HS-27A (cell line): ENCODE measurements at regions not wholly inside any gene's neighbourhood (a gene's known extent, or its start where the extent isn't known, plus 50 kb on each side); places are given as distances from the start of the nearest gene placed in this dataset.
"Not testable (repeated sequence)": the region's sequence is repeated elsewhere in the genome, so short reads cannot be mapped to it uniquely, and the experiment has no call there.

ENCODE experiments used
- DNase-seq: peaks from one replicate; pipeline ENCODE4 v3.0.0-alpha.2; 2012; ENCODE audit warnings: low read depth, missing footprints

GRCh38 chr5:60444661-60445360, 255.2 kb downstream of the DEPDC1B start:
- DNase-seq, result no peak

- no peak for DNase-seq
Observed at GRCh38 chr5:60439552-60439951, 260.4 kb downstream of the DEPDC1B start.

GRCh38 chr5:60437308-60437707, 262.7 kb downstream of the DEPDC1B start:
- DNase-seq, result no peak

GRCh38 chr5:60436518-60436917, 263.4 kb downstream of the DEPDC1B start:
- DNase-seq, result no peak

GRCh38 chr5:60435808-60436207, 264.2 kb downstream of the DEPDC1B start:
- no peak for DNase-seq

GRCh38 chr5:60426189-60426588, 273.8 kb downstream of the DEPDC1B start:
- not testable (repeated sequence) for DNase-seq

GRCh38 chr5:60420773-60421172, 279.2 kb downstream of the DEPDC1B start:
- not testable (repeated sequence) for DNase-seq

GRCh38 chr5:60417500-60418181, 282.3 kb downstream of the DEPDC1B start:
- DNase-seq, result no peak

GRCh38 chr5:60415443-60415842, 284.5 kb downstream of the DEPDC1B start:
- DNase-seq, result no peak

- no peak for DNase-seq
Observed at GRCh38 chr5:60410427-60410826, 289.5 kb downstream of the DEPDC1B start.

GRCh38 chr5:60404171-60404570, 295.8 kb downstream of the DEPDC1B start:
- no peak for DNase-seq

- DNase-seq, result no peak
Observed at GRCh38 chr5:60403343-60404006, 296.5 kb downstream of the DEPDC1B start.

- no peak for DNase-seq
Observed at GRCh38 chr5:60402161-60402785, 297.7 kb downstream of the DEPDC1B start.

- DNase-seq, result no peak
Observed at GRCh38 chr5:60401526-60401925, 298.4 kb downstream of the DEPDC1B start.

- DNase-seq, result no peak
Observed at GRCh38 chr5:60399507-60399906, 300.5 kb downstream of the DEPDC1B start.

GRCh38 chr5:60395712-60396329, 304.1 kb downstream of the DEPDC1B start:
- DNase-seq, result no peak

GRCh38 chr5:60387051-60387440, 312.9 kb downstream of the DEPDC1B start:
- DNase-seq, result no peak

GRCh38 chr5:60386436-60387050, 313.4 kb downstream of the DEPDC1B start:
- DNase-seq, result no peak

GRCh38 chr5:60382716-60383115, 317.2 kb downstream of the DEPDC1B start:
- no peak for DNase-seq

- DNase-seq, result no peak
Observed at GRCh38 chr5:60379907-60380306, 320.1 kb downstream of the DEPDC1B start.

GRCh38 chr5:60377826-60378225, 322.1 kb downstream of the DEPDC1B start:
- no peak for DNase-seq

- no peak for DNase-seq
Observed at GRCh38 chr5:60376860-60377259, 323.1 kb downstream of the DEPDC1B start.
